ENCODE measurements at regions not wholly inside any gene's neighbourhood (a gene's known extent, or its start where the extent isn't known, plus 50 kb on each side); places are given as distances from the start of the nearest gene placed in this dataset.

GRCh38 chr2:14263053-14263452 is 369.5 kb upstream of the LRATD1 start:
- CTCF ChIA-PET: no interaction called here
- H3K9me3 ChIP-seq (ENCODE audit: control insufficient read depth, insufficient read depth, low read depth, low read length): no peaks in the 10 kb centered on the region
- no peaks in the 10 kb centered on the region for H3K4me1 ChIP-seq (ENCODE audit: control insufficient read depth, insufficient read depth, low read length)
- in situ Hi-C loops (cut with HindIII; ENCODE audit: low pct_unique_long_range_greater_than_20kb, low sequenced_read_pairs): no loop called here
- DNase-seq (ENCODE audit: low read depth, low spot score) (no peak), ATAC-seq (no peak)
- H3K36me3 ChIP-seq (ENCODE audit: control insufficient read depth, insufficient read depth, low read length): no peaks in the 10 kb centered on the region
- no peak overlapping the region for H3K4me3 ChIP-seq (ENCODE audit: low read depth in 2 of 2, low read length in 2 of 2)
- intact Hi-C loops (cut with micrococcal nuclease; ENCODE audit: unreplicated experiment): no loop called here
- POLR2A ChIA-PET: no interaction called here
- BruUV-seq (replicated peaks): no TSS peak
- no peaks in the 10 kb centered on the region for H3K27me3 ChIP-seq (ENCODE audit: control insufficient read depth, insufficient read depth, low read length)
- H3K27ac ChIP-seq (ENCODE audit: low read length): no peak overlapping the region
- no peak for TF ChIP-seq CTCF (IDR thresholded peaks at IDR 0.05)
- TF ChIP-seq TCF7L2 (IDR thresholded peaks at IDR 0.05; ENCODE audit: low read depth, low read length): no peak
- no peak for TF ChIP-seq POLR2AphosphoS5 (IDR thresholded peaks at IDR 0.05; ENCODE audit: low read depth, low read length)
- no peak for TF ChIP-seq REST (IDR thresholded peaks at IDR 0.05; ENCODE audit: insufficient read depth in 1 of 2, low read depth in 2 of 2, low read length in 1 of 2)
- no peak for TF ChIP-seq SIN3A (IDR thresholded peaks at IDR 0.05; ENCODE audit: borderline replicate concordance, insufficient read depth, low read depth, low read length)

- POLR2A ChIA-PET: no interaction called here
- intact Hi-C loops (cut with micrococcal nuclease; ENCODE audit: unreplicated experiment): no loop called here
- ATAC-seq (no peak), DNase-seq (ENCODE audit: low read depth, low spot score) (no peak)
- Histone ChIP-seq H3K27me3 (ENCODE audit: control insufficient read depth, insufficient read depth, low read length) (no peaks in the 10 kb centered on the region), H3K4me1 (ENCODE audit: control insufficient read depth, insufficient read depth, low read length) (no peaks in the 10 kb centered on the region), H3K27ac (ENCODE audit: low read length) (no peak overlapping the region), H3K9me3 (ENCODE audit: control insufficient read depth, insufficient read depth, low read depth, low read length) (no peaks in the 10 kb centered on the region), H3K36me3 (ENCODE audit: control insufficient read depth, insufficient read depth, low read length) (no peaks in the 10 kb centered on the region), H3K4me3 (ENCODE audit: low read depth in 2 of 2, low read length in 2 of 2) (no peak overlapping the region)
- no peak for TF ChIP-seq SIN3A (IDR thresholded peaks at IDR 0.05; ENCODE audit: borderline replicate concordance, insufficient read depth, low read depth, low read length)
- no peak for TF ChIP-seq TCF7L2 (IDR thresholded peaks at IDR 0.05; ENCODE audit: low read depth, low read length)
- CTCF ChIA-PET: no interaction called here
- no TSS peak for BruUV-seq (replicated peaks)
- in situ Hi-C loops (cut with HindIII; ENCODE audit: low pct_unique_long_range_greater_than_20kb, low sequenced_read_pairs): no loop called here
Measured at GRCh38 chr2:14270036-14270582, 362.4 kb upstream of the LRATD1 start.

GRCh38 chr2:14272396-14273075 is 360.0 kb upstream of the LRATD1 start:
- Histone ChIP-seq H3K4me3 (ENCODE audit: low read depth in 2 of 2, low read length in 2 of 2) (no peak overlapping the region), H3K27ac (ENCODE audit: low read length) (no peak overlapping the region), H3K27me3 (ENCODE audit: control insufficient read depth, insufficient read depth, low read length) (no peaks in the 10 kb centered on the region), H3K4me1 (ENCODE audit: control insufficient read depth, insufficient read depth, low read length) (no peaks in the 10 kb centered on the region), H3K9me3 (ENCODE audit: control insufficient read depth, insufficient read depth, low read depth, low read length) (no peaks in the 10 kb centered on the region), H3K36me3 (ENCODE audit: control insufficient read depth, insufficient read depth, low read length) (no peaks in the 10 kb centered on the region)
- ChIA-PET POLR2A (no interaction called here), CTCF (no interaction called here)
- in situ Hi-C loops (cut with HindIII; ENCODE audit: low pct_unique_long_range_greater_than_20kb, low sequenced_read_pairs) (no loop called here), intact Hi-C loops (cut with micrococcal nuclease; ENCODE audit: unreplicated experiment) (no loop called here)
- DNase-seq (ENCODE audit: low read depth, low spot score) (no peak), ATAC-seq (no peak)
- no TSS peak for BruUV-seq (replicated peaks)
- TF ChIP-seq REST (IDR thresholded peaks at IDR 0.05; ENCODE audit: insufficient read depth in 1 of 2, low read depth in 2 of 2, low read length in 1 of 2) (no peak), TCF7L2 (IDR thresholded peaks at IDR 0.05; ENCODE audit: low read depth, low read length) (no peak), POLR2AphosphoS5 (IDR thresholded peaks at IDR 0.05; ENCODE audit: low read depth, low read length) (no peak), CTCF (IDR thresholded peaks at IDR 0.05) (no peak), SIN3A (IDR thresholded peaks at IDR 0.05; ENCODE audit: borderline replicate concordance, insufficient read depth, low read depth, low read length) (no peak)

Data from Panc1 (cell line).